ENCODE measurements at regions not wholly inside any gene's neighbourhood (a gene's known extent, or its start where the extent isn't known, plus 50 kb on each side); places are given as distances from the start of the nearest gene placed in this dataset.

- no peaks in the 10 kb centered on the region for H3K9me3 ChIP-seq
- H3K4me1 ChIP-seq, result no peaks in the 10 kb centered on the region
- H3K4me3 ChIP-seq, result no peak overlapping the region
- TF ChIP-seq CTCF (IDR thresholded peaks at IDR 0.05), result no peak
- no peaks in the 10 kb centered on the region for H3K27me3 ChIP-seq
- intact Hi-C loops (cut with DNase I), result no loop called here
- no peak for DNase-seq
- H3K27ac ChIP-seq, result no peak overlapping the region
- H3K36me3 ChIP-seq, result no peaks in the 10 kb centered on the region
- H3K9ac ChIP-seq (ENCODE audit: low read depth in 2 of 2, low read length in 2 of 2), result no peak overlapping the region
Measured at GRCh38 chr3:125654526-125654925, 59.2 kb upstream of the OSBPL11 start.

GRCh38 chr3:125662675-125663074 is 67.4 kb upstream of the OSBPL11 start:
- H3K9ac ChIP-seq (ENCODE audit: low read depth in 2 of 2, low read length in 2 of 2), result no peak overlapping the region
- H3K4me3 ChIP-seq, result no peak overlapping the region
- TF ChIP-seq CTCF (IDR thresholded peaks at IDR 0.05), result no peak
- H3K4me1 ChIP-seq, result no peaks in the 10 kb centered on the region
- H3K27me3 ChIP-seq, result no peaks in the 10 kb centered on the region
- intact Hi-C loops (cut with DNase I), result no loop called here
- no peaks in the 10 kb centered on the region for H3K9me3 ChIP-seq
- no peak overlapping the region for H3K27ac ChIP-seq
- H3K36me3 ChIP-seq, result no peaks in the 10 kb centered on the region
- DNase-seq, result no peak

- intact Hi-C loops (cut with DNase I), result no loop called here
- TF ChIP-seq CTCF (IDR thresholded peaks at IDR 0.05), result no peak
Measured at GRCh38 chr3:125670352-125670751, 75.1 kb upstream of the OSBPL11 start.

GRCh38 chr3:125670945-125671344 is 75.6 kb upstream of the OSBPL11 start:
- H3K27me3 ChIP-seq, result no peaks in the 10 kb centered on the region
- no peaks in the 10 kb centered on the region for H3K4me1 ChIP-seq
- no peak for TF ChIP-seq CTCF (IDR thresholded peaks at IDR 0.05)
- intact Hi-C loops (cut with DNase I), result no loop called here
- H3K4me3 ChIP-seq, result no peak overlapping the region
- H3K9ac ChIP-seq (ENCODE audit: low read depth in 2 of 2, low read length in 2 of 2), result no peak overlapping the region
- no peaks in the 10 kb centered on the region for H3K9me3 ChIP-seq
- no peaks in the 10 kb centered on the region for H3K36me3 ChIP-seq
- H3K27ac ChIP-seq, result no peak overlapping the region
- DNase-seq, result no peak

More at GRCh38 chr3:125670352-125670751, 75.1 kb upstream of the OSBPL11 start:
- Histone ChIP-seq H3K4me1 (no peaks in the 10 kb centered on the region), H3K36me3 (no peaks in the 10 kb centered on the region), H3K27ac (no peak overlapping the region), H3K4me3 (no peak overlapping the region), H3K9ac (ENCODE audit: low read depth in 2 of 2, low read length in 2 of 2) (no peak overlapping the region), H3K27me3 (no peaks in the 10 kb centered on the region), H3K9me3 (no peaks in the 10 kb centered on the region)
- no peak for DNase-seq

GRCh38 chr3:125671461-125672243 is 76.4 kb upstream of the OSBPL11 start:
- Histone ChIP-seq H3K9me3 (no peaks in the 10 kb centered on the region), H3K4me1 (no peaks in the 10 kb centered on the region), H3K4me3 (no peak overlapping the region), H3K36me3 (no peaks in the 10 kb centered on the region), H3K27me3 (no peaks in the 10 kb centered on the region), H3K27ac (no peak overlapping the region), H3K9ac (ENCODE audit: low read depth in 2 of 2, low read length in 2 of 2) (no peak overlapping the region)
- no peak for DNase-seq
- intact Hi-C loops (cut with DNase I), result no loop called here
- no peak for TF ChIP-seq CTCF (IDR thresholded peaks at IDR 0.05)

Measured in colonic mucosa (tissue), 4 donors.